Mesothelial cell of epicardium (in vitro differentiated cells): ENCODE measurements at regions not wholly inside any gene's neighbourhood (a gene's known extent, or its start where the extent isn't known, plus 50 kb on each side); places are given as distances from the start of the nearest gene placed in this dataset.

ENCODE experiments used
- DNase-seq, 2 experiments: peaks; one replicate each; pipeline ENCODE4 v3.0.0; 2021; ENCODE audit warnings: low spot score in 2 of 2; ENCODE audit not compliant: unreplicated experiment in 2 of 2
- H3K27ac Mint-ChIP-seq: 2 replicates; pipeline ENCODE4 v1.8.0; 2021; ENCODE audit warnings: mixed read lengths
- H3K27me3 Mint-ChIP-seq: 2 replicates; pipeline ENCODE4 v1.8.0; 2021; ENCODE audit warnings: low read depth, mixed read lengths
- H3K36me3 Mint-ChIP-seq: 2 replicates; pipeline ENCODE4 v1.8.0; 2021; ENCODE audit warnings: mixed read lengths
- H3K4me1 Mint-ChIP-seq: 2 replicates; pipeline ENCODE4 v1.8.0; 2021; ENCODE audit warnings: mixed read lengths
- H3K4me3 Mint-ChIP-seq: 2 replicates; pipeline ENCODE4 v1.8.0; 2021; ENCODE audit warnings: mild to moderate bottlenecking, moderate library complexity, mixed read lengths
- H3K9me3 Mint-ChIP-seq: 2 replicates; pipeline ENCODE4 v1.8.0; 2021; ENCODE audit warnings: mixed read lengths
- CTCF ChIP-seq: fragments of 200-600 bp; sonication (generic); IDR thresholded peaks from one replicate; pipeline ENCODE4 v1.5.0; 2021; ENCODE audit warnings: antibody characterized with exemption; ENCODE audit not compliant: unreplicated experiment

GRCh38 chr2:30026091-30027055 lies 105.0 kb upstream of the ALK start:
- H3K4me3 Mint-ChIP-seq, result no peak overlapping the region
- DNase-seq, result peak; percentile 54 to 78
- TF ChIP-seq CTCF, result peak; percentile 53
- H3K36me3 Mint-ChIP-seq, result no peaks in the 10 kb centered on the region
- H3K27me3 Mint-ChIP-seq, result peaks cover 27% of the 10 kb centered on the region
- H3K27ac Mint-ChIP-seq, result no peak overlapping the region
- no peaks in the 10 kb centered on the region for H3K9me3 Mint-ChIP-seq
- peaks cover 20% of the 10 kb centered on the region for H3K4me1 Mint-ChIP-seq

- Mint-ChIP-seq H3K9me3 (no peaks in the 10 kb centered on the region), H3K27ac (peak overlapping the region; percentile 9), H3K4me3 (no peak overlapping the region), H3K27me3 (peaks cover 23% of the 10 kb centered on the region), H3K4me1 (peaks cover 20% of the 10 kb centered on the region), H3K36me3 (no peaks in the 10 kb centered on the region)
- TF ChIP-seq CTCF, result no peak
- DNase-seq, result no peak
Observed at GRCh38 chr2:30029804-30030203, 108.4 kb upstream of the ALK start.

GRCh38 chr2:30030361-30030760 lies 109.0 kb upstream of the ALK start:
- DNase-seq, result no peak
- TF ChIP-seq CTCF, result no peak
- Mint-ChIP-seq H3K9me3 (no peaks in the 10 kb centered on the region), H3K36me3 (no peaks in the 10 kb centered on the region), H3K4me3 (no peak overlapping the region), H3K4me1 (peaks cover 20% of the 10 kb centered on the region), H3K27me3 (peaks cover 25% of the 10 kb centered on the region), H3K27ac (peak overlapping the region; percentile 9)

GRCh38 chr2:30031184-30031583 lies 109.8 kb upstream of the ALK start:
- no peak for DNase-seq
- Mint-ChIP-seq H3K27me3 (peaks cover 25% of the 10 kb centered on the region), H3K27ac (no peak overlapping the region), H3K9me3 (no peaks in the 10 kb centered on the region), H3K4me3 (no peak overlapping the region), H3K4me1 (peaks cover 18% of the 10 kb centered on the region), H3K36me3 (no peaks in the 10 kb centered on the region)
- TF ChIP-seq CTCF, result no peak

- Mint-ChIP-seq H3K4me1 (peaks cover 14% of the 10 kb centered on the region), H3K27me3 (peaks cover 7% of the 10 kb centered on the region), H3K36me3 (no peaks in the 10 kb centered on the region), H3K9me3 (no peaks in the 10 kb centered on the region), H3K4me3 (no peak overlapping the region), H3K27ac (no peak overlapping the region)
- no peak for DNase-seq
- no peak for TF ChIP-seq CTCF
Observed at GRCh38 chr2:30034052-30034775, 112.6 kb upstream of the YPEL5 start.
